GM18951 (cell line): ENCODE measurements at regions not wholly inside any gene's neighbourhood (a gene's known extent, or its start where the extent isn't known, plus 50 kb on each side); places are given as distances from the start of the nearest gene placed in this dataset.

Source experiments
- POLR2A ChIP-seq: IDR thresholded peaks from 4 replicates; pipeline ENCODE4 v1.6.1; 2011; ENCODE audit warnings: mild to moderate bottlenecking; ENCODE audit not compliant: insufficient read length, insufficient read depth; ENCODE audit errors: extremely low read depth
- in situ Hi-C: fragments of 300-500 bp; cut with MboI; formaldehyde crosslinking; loops from one replicate; pipeline ENCODE4 v1.12.0; 2022; ENCODE audit warnings: low sequenced_read_pairs, mixed read lengths, inconsistent platforms; ENCODE audit not compliant: unreplicated experiment

- in situ Hi-C loops, result no loop called here
- TF ChIP-seq POLR2A, result no peak
Measured at GRCh38 chr1:244106837-244107493, 55.9 kb downstream of the ZBTB18 start.

GRCh38 chr1:244111027-244111426, 59.9 kb downstream of the ZBTB18 start:
- TF ChIP-seq POLR2A, result no peak
- in situ Hi-C loops, result no loop called here

- in situ Hi-C loops, result no loop called here
- no peak for TF ChIP-seq POLR2A
Measured at GRCh38 chr1:244112041-244112440, 61.0 kb downstream of the ZBTB18 start.

GRCh38 chr1:244112636-244113035, 61.6 kb downstream of the ZBTB18 start:
- no peak for TF ChIP-seq POLR2A
- in situ Hi-C loops, result no loop called here

GRCh38 chr1:244113532-244114320, 62.6 kb downstream of the ZBTB18 start:
- in situ Hi-C loops, result no loop called here
- TF ChIP-seq POLR2A, result no peak

- no peak for TF ChIP-seq POLR2A
- in situ Hi-C loops, result no loop called here
Measured at GRCh38 chr1:244114892-244115291, 63.8 kb downstream of the ZBTB18 start.

GRCh38 chr1:244116946-244117345, 65.9 kb downstream of the ZBTB18 start:
- TF ChIP-seq POLR2A, result no peak

GRCh38 chr1:244118109-244118761, 67.2 kb downstream of the ZBTB18 start:
- TF ChIP-seq POLR2A, result no peak
- in situ Hi-C loops, result no loop called here

More at GRCh38 chr1:244116946-244117345, 65.9 kb downstream of the ZBTB18 start:
- in situ Hi-C loops, result no loop called here

- TF ChIP-seq POLR2A, result no peak
- in situ Hi-C loops, result no loop called here
Measured at GRCh38 chr1:244128591-244129383, 77.7 kb downstream of the ZBTB18 start.

GRCh38 chr1:244137276-244137675, 86.2 kb downstream of the ZBTB18 start:
- in situ Hi-C loops, result no loop called here
- no peak for TF ChIP-seq POLR2A

GRCh38 chr1:244137725-244138124, 86.6 kb downstream of the ZBTB18 start:
- no peak for TF ChIP-seq POLR2A
- in situ Hi-C loops, result no loop called here

GRCh38 chr1:244138399-244138798, 87.3 kb downstream of the ZBTB18 start:
- in situ Hi-C loops, result no loop called here

GRCh38 chr1:244139655-244140054, 88.6 kb downstream of the ZBTB18 start:
- in situ Hi-C loops, result no loop called here
- TF ChIP-seq POLR2A, result no peak

More at GRCh38 chr1:244138399-244138798, 87.3 kb downstream of the ZBTB18 start:
- TF ChIP-seq POLR2A, result no peak
